ENCODE measurements at regions not wholly inside any gene's neighbourhood (a gene's known extent, or its start where the extent isn't known, plus 50 kb on each side); places are given as distances from the start of the nearest gene placed in this dataset.

DNA sequence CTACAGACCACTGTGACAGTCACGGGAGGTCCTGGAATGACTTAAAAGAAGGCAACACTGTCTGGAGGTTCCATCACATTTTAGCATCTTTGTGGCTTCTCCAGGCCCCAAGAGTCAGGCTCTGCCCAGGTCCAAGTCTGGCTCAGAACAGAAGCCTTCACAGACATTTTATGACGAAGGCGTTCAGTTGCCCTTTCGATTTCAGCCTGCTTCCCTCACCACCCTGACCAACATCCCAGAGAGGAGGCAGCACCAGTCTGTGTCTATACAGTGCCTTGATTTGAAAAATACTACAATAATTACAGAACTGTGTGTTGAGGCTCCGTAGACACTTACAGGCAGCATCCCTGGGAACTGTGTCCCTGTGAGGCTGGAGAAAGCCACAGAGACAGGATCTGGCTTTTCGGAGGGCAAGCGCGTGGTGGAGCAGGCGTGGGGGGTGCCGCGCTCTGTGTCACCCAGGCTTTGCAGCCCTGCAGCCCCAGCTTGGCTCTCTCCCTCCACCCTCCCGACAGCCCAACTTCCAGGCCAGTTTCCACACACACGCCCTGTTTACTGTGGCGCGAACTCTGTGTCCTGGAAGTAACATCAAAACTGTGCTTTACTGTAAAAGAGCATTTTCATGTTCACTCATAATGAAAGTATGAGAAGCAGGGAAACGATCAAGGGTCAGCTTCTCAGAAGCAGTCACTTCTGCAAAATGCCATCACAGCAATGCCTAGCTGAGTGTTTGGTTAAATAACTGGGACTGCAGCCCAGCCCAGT is 153.5 kb upstream of the ALKAL2 start:
- 82% methylated on average over 16 of the region's 16 CpGs for WGBS
- no peak for DNase-seq (ENCODE audit: extremely low spot score)
- no peak overlapping the region for H3K4me3 ChIP-seq (ENCODE audit: low read depth, low read length)
- no peaks in the 10 kb centered on the region for H3K36me3 ChIP-seq (ENCODE audit: insufficient read depth)
- no peak overlapping the region for H3K27ac ChIP-seq (ENCODE audit: low read depth)
- H3K4me1 ChIP-seq (ENCODE audit: insufficient read depth) = no peaks in the 10 kb centered on the region

DNA sequence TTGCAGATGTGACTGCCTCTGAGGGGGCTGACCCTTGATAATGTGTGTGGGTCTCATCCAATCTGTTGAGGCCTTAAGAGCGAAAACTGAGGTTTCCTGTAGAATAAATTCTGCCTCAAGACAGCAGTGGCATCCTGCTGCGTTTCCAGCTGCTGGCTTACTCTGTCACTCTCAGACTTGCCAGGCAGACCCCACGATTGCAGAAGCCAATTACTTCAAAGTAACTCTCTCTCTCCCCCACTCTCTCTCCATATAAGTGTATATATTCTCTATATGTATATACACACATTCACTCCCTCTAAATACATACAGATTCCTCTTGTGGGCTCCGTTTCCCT is 152.5 kb upstream of the ALKAL2 start:
- Histone ChIP-seq H3K27ac (ENCODE audit: low read depth) (no peak overlapping the region), H3K36me3 (ENCODE audit: insufficient read depth) (no peaks in the 10 kb centered on the region), H3K4me3 (ENCODE audit: low read depth, low read length) (no peak overlapping the region), H3K4me1 (ENCODE audit: insufficient read depth) (no peaks in the 10 kb centered on the region)
- no peak for DNase-seq (ENCODE audit: extremely low spot score)
- WGBS = 58% methylated on average over 4 of the region's 4 CpGs

DNA sequence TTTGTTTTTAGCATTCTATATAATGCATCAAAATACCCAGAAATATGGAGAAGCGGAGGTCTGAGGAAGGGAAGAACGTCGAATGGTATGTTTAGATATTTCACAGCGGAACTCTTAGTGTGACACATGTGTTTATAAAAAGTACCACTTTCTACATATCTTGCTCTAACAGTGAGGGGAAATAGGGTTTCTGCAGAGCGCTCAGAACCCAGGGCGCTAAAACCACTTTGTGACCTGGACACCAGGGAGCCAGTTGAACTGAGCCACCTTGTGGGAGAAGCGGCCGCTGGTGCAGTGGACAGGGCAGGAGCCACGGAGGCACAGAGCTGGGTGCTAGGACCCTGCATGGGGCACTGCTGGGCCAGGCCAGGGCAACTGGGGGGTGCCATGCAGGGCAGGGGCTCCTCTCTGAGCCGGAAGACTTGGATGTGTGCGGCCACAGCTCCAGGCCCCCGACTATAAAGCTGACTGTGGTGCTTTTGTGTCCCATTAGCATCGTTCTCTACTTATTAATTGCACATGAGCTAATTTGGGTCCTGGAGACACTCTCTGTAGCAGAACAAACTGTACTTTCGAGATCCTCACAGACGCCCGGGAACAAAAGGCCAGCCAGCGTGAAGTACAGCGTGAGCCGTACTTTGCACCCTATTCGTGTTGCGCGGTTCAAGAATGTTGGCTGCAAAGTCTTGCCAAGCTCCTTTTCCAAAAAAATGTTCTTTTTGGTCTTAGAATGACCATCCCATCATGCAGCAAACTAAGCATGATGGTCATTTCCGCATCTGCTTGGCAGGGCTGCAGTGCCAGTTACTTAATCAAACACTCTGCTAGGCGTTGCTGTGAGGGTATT is 151.9 kb upstream of the ALKAL2 start:
- no peak overlapping the region for H3K4me3 ChIP-seq (ENCODE audit: low read depth, low read length)
- H3K4me1 ChIP-seq (ENCODE audit: insufficient read depth) = no peaks in the 10 kb centered on the region
- no peak overlapping the region for H3K27ac ChIP-seq (ENCODE audit: low read depth)
- no peaks in the 10 kb centered on the region for H3K36me3 ChIP-seq (ENCODE audit: insufficient read depth)
- WGBS = 83% methylated on average over 24 of the region's 24 CpGs
- DNase-seq (ENCODE audit: extremely low spot score) = no peak

DNA sequence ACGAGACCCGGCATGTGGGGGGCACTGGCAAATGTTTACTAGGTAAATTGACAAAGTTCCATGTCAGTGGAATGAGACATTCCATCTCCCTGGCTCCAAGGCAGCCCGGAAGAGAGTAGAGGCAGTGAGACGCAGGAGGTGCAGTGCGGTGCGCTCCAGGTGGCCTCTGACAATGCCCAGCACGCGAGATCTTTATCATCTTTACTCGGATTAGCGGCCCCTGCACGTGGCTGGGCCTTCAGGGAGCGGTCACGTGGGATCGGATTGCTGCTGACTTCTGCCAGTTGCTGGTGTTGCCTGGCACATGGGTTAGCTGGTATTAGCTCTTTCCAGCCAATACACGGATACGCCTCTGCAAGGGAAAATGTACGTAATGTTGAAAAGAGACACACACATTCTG is 151.2 kb upstream of the ALKAL2 start:
- H3K4me3 ChIP-seq (ENCODE audit: low read depth, low read length) = no peak overlapping the region
- H3K36me3 ChIP-seq (ENCODE audit: insufficient read depth) = no peaks in the 10 kb centered on the region
- no peak for DNase-seq (ENCODE audit: extremely low spot score)
- no peak overlapping the region for H3K27ac ChIP-seq (ENCODE audit: low read depth)
- no peaks in the 10 kb centered on the region for H3K4me1 ChIP-seq (ENCODE audit: insufficient read depth)
- WGBS = 58% methylated on average over 17 of the region's 17 CpGs

GRCh38 chr2:437756-438393 is 150.0 kb upstream of the ALKAL2 start:
- H3K27ac ChIP-seq (ENCODE audit: low read depth) = no peak overlapping the region

GRCh38 chr2:437180-437579 is 149.3 kb upstream of the ALKAL2 start:
- 82% methylated on average over 5 of the region's 5 CpGs for WGBS
- Histone ChIP-seq H3K4me3 (ENCODE audit: low read depth, low read length) (no peak overlapping the region), H3K36me3 (ENCODE audit: insufficient read depth) (no peaks in the 10 kb centered on the region), H3K4me1 (ENCODE audit: insufficient read depth) (no peaks in the 10 kb centered on the region), H3K27ac (ENCODE audit: low read depth) (no peak overlapping the region)
- DNase-seq (ENCODE audit: extremely low spot score) = no peak

More at GRCh38 chr2:437756-438393, 150.0 kb upstream of the ALKAL2 start:
- DNase-seq (ENCODE audit: extremely low spot score) = no peak
- Histone ChIP-seq H3K36me3 (ENCODE audit: insufficient read depth) (no peaks in the 10 kb centered on the region), H3K4me3 (ENCODE audit: low read depth, low read length) (no peak overlapping the region), H3K4me1 (ENCODE audit: insufficient read depth) (no peaks in the 10 kb centered on the region)
- WGBS = 43% methylated on average over 15 of the region's 15 CpGs

DNA sequence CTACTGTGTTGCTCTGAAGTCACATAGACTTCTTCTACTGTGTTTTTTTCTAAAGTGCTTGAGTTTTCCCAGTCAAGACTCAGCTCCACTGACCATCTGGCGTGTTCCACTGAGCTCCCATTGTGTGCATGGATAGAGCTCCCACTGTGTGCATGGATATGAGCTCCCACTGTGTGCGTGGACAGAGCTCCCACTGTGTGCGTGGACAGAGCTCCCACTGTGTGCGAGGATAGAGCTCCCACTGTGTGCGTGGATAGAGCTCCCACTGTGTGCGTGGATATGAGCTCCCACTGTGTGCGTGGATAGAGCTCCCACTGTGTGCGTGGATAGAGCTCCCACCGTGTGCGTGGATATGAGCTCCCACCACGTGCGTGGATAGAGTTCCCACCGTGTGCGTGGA is 148.3 kb upstream of the ALKAL2 start:
- Histone ChIP-seq H3K36me3 (ENCODE audit: insufficient read depth) (no peaks in the 10 kb centered on the region), H3K27ac (ENCODE audit: low read depth) (no peak overlapping the region), H3K4me3 (ENCODE audit: low read depth, low read length) (no peak overlapping the region), H3K4me1 (ENCODE audit: insufficient read depth) (no peaks in the 10 kb centered on the region)
- DNase-seq (ENCODE audit: extremely low spot score) = no peak
- 84% methylated on average over 14 of the region's 14 CpGs for WGBS

DNA sequence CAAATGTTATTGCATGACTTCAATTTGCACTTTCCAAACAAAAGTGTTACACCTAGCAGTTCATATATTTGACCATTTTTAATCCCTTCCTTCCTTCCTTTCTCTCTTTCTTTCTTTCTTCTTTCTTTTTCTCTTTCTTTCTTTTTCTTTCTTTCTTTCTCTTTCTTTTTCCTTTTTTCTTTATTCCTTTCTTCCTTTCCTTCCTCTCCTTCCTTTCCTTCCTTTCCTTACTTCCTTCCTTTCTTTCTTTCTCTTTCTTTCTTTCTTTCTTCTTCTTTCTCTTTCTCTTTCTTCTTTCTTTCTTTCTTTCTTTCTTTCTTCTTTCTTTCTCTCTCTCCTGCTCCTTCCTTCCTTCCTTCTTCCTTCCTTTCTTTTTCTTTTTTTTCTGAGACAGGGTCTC is 146.7 kb upstream of the ALKAL2 start:
- H3K27ac ChIP-seq (ENCODE audit: low read depth) = no peak overlapping the region
- no peak overlapping the region for H3K4me3 ChIP-seq (ENCODE audit: low read depth, low read length)
- DNase-seq (ENCODE audit: extremely low spot score) = no peak
- H3K36me3 ChIP-seq (ENCODE audit: insufficient read depth) = no peaks in the 10 kb centered on the region
- no peaks in the 10 kb centered on the region for H3K4me1 ChIP-seq (ENCODE audit: insufficient read depth)

DNA sequence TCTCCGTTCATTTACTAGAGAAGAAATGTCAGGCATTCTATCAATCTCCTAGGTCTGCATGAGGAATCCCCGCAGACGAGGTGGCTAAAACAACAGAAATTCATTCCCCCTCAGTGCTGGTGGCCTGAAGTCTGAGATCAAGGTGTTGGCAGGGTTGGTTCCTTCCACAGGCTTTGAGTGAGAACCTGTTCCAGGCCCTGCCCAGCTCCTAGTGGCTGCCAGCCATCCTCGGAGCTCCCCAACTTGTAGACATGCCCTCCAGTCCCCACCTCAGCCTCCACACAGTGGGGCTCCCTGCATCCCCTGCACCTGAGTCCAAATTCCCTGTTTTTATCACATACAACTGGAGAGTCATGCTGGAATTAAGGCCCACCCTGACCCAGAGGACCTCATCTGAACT is 145.3 kb upstream of the ALKAL2 start:
- H3K4me3 ChIP-seq (ENCODE audit: low read depth, low read length) = no peak overlapping the region
- DNase-seq (ENCODE audit: extremely low spot score) = no peak
- no peaks in the 10 kb centered on the region for H3K4me1 ChIP-seq (ENCODE audit: insufficient read depth)
- WGBS = 80% methylated on average over 4 of the region's 4 CpGs
- no peaks in the 10 kb centered on the region for H3K36me3 ChIP-seq (ENCODE audit: insufficient read depth)
- H3K27ac ChIP-seq (ENCODE audit: low read depth) = no peak overlapping the region

DNA sequence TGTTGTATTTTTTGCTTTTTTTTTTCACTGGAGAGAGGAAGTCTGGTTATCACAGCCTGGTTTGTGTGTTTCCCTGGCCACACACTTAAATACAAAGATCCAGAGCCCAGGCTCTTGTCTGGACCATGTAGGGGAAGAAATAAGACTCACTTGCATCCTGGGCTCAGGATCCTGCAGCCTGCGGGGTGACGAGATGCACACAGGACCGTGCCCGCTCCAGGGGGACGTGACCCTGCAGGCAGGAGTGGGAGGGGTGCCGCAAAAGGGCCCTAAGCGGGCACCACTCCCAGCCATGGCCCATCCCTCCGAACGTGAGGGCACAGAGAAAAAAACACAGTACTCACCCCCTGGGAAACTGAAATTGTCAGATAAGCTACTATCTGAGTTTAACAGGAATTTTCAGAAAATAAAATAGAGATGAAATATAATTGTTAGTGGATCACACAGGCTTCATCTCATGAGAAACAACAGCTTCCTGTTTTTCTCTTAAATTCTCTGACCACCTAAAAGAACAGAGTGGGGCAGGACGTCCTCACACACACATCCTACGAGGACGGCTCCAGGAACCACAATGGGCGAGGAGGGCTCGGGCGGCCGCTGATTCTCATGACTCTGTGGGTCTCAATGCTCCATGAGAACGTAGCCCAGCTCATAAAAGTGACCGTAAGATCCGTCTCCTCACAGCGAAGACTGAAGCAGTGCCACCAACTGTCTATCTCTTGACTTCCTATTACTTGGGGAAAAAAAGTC is 142.6 kb upstream of the ALKAL2 start:
- Histone ChIP-seq H3K36me3 (ENCODE audit: insufficient read depth) (no peaks in the 10 kb centered on the region), H3K4me3 (ENCODE audit: low read depth, low read length) (no peak overlapping the region), H3K4me1 (ENCODE audit: insufficient read depth) (no peaks in the 10 kb centered on the region), H3K27ac (ENCODE audit: low read depth) (no peak overlapping the region)
- WGBS = 66% methylated on average over 20 of the region's 20 CpGs
- DNase-seq (ENCODE audit: extremely low spot score) = no peak

DNA sequence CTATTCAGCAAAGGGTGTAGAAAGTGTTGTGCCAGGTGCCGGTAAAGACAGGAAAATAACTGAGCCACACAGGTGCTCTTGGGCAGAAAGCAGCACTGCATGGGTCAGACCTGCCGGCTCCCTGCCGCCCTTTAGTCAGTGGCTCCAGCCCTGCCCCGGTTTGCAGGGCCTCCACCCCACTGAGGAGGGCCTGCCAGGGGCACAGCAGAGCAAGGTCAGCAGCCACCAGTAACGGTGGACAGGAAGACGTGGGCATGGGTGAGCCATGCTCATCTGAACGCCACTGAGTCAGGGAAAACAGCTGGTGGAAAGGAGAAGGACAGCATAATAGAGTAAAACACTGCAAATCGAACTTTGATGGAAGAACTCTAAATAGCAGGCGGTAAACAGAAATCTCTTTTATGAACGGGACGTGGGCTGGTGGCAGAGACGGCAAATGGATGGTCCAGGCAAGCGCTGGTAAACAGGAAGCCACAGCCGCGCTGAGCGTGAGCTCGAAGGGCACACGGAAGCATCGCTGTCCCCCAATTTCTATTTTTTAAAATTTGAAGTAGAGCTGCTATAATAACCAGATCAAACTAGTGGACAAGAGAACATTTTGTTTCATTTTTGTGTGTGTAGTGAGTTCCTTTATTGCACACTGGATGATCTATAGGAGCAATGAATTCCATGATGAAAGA is 141.8 kb upstream of the ALKAL2 start:
- no peaks in the 10 kb centered on the region for H3K4me1 ChIP-seq (ENCODE audit: insufficient read depth)
- no peak overlapping the region for H3K27ac ChIP-seq (ENCODE audit: low read depth)
- DNase-seq (ENCODE audit: extremely low spot score) = no peak
- H3K36me3 ChIP-seq (ENCODE audit: insufficient read depth) = no peaks in the 10 kb centered on the region
- 79% methylated on average over 19 of the region's 19 CpGs for WGBS
- no peak overlapping the region for H3K4me3 ChIP-seq (ENCODE audit: low read depth, low read length)

DNA sequence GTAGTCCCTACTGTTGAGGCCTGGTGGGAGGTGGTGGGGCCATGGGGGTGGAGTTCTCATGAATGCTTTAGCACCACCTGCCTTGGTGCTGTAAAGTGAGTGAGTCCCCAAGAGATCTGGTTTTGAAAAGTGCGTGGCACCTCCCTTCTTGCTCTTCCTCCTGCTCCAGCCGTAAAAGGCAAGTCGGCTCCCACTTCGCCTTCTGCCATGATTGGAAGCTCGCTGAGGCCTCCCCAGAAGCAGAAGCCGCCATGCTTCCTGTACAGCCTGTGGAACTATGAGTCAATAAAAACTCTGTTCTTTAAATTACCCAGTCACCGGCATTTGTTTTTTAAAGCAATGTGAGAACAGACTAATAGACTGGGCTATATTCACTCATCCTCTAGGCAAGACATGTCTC is 141.3 kb upstream of the ALKAL2 start:
- DNase-seq (ENCODE audit: extremely low spot score) = no peak
- H3K4me1 ChIP-seq (ENCODE audit: insufficient read depth) = no peaks in the 10 kb centered on the region
- WGBS = 90% methylated on average over 7 of the region's 7 CpGs

GRCh38 chr2:428591-428990 is 140.7 kb upstream of the ALKAL2 start:
- Histone ChIP-seq H3K4me1 (ENCODE audit: insufficient read depth) (no peaks in the 10 kb centered on the region), H3K36me3 (ENCODE audit: insufficient read depth) (no peaks in the 10 kb centered on the region), H3K27ac (ENCODE audit: low read depth) (no peak overlapping the region), H3K4me3 (ENCODE audit: low read depth, low read length) (no peak overlapping the region)
- WGBS = 88% methylated on average over 7 of the region's 7 CpGs
- no peak for DNase-seq (ENCODE audit: extremely low spot score)

More for the DNA sequence above, 141.3 kb upstream of the ALKAL2 start:
- Histone ChIP-seq H3K36me3 (ENCODE audit: insufficient read depth) (no peaks in the 10 kb centered on the region), H3K27ac (ENCODE audit: low read depth) (no peak overlapping the region), H3K4me3 (ENCODE audit: low read depth, low read length) (no peak overlapping the region)
